Hepatic stellate cell (primary cell): ENCODE measurements at regions not wholly inside any gene's neighbourhood (a gene's known extent, or its start where the extent isn't known, plus 50 kb on each side); places are given as distances from the start of the nearest gene placed in this dataset.

ENCODE experiments used
- DNase-seq: peaks from one replicate; pipeline ENCODE4 v3.0.0; 2011; ENCODE audit warnings: low spot score

DNA sequence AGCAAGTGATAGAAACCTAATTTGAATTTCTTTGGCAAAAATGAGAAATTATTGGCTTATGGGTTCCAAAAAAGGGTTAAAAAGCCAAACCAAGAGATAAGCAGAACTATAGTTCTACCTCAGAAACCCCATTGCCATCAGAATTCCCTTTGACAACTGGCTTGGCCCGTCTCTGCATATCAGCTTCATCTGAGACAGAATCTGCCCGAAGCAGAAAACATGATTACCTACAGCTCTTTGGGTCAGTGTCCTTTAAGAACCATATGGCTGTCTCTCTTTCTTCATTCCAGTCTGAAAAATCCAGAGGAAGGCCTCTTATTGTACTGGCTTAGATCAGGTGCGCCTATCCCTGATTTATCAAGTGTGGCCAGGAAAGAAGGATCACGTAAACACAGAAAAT, 49.8 kb upstream of the AGPS start:
- DNase-seq = no peak
